ENCODE measurements at regions not wholly inside any gene's neighbourhood (a gene's known extent, or its start where the extent isn't known, plus 50 kb on each side); places are given as distances from the start of the nearest gene placed in this dataset.

DNA sequence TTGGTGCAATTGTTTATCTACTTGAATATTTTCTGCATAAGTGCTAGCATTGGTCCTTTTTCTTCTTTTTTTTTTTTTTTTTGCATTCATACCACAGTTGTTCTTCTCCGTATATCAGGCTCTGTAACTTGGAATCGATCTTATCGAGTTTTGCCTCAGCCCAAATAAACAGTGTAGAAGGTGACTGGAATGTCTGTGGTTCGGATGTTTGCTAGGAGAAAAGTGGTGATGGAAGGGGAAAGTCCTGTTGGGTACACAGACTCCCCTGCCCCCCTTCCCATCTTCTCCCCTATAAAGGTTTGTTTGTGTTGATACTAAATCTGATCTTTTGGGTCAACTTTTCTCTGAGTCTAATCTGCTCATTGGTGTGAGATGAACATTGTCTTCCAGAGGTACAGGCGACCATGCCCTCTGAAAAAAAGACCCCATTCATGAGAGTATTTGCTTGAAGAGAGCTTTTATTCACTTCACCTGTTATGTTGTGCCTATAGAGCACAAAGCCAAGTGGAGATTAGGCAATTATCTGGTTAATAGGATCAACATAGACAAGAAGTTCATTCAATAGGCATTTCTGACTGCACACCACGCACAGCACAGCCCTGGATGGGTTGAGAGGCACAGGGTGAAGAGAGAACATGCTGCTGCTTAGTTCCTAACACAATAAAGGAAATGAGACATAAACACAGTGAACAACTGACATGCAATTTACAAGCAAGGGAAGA is 620.0 kb downstream of the PKHD1 start:
- in situ Hi-C loops (cut with HindIII; ENCODE audit: low pct_ligation_motif_present, low sequenced_read_pairs), result no loop called here
- Histone ChIP-seq H3K27ac (no peak overlapping the region), H3K4me3 (ENCODE audit: low read depth, low read length) (no peak overlapping the region), H3K27me3 (replicated peaks) (no peaks in the 10 kb centered on the region), H3K36me3 (replicated peaks) (no peaks in the 10 kb centered on the region)
- DNase-seq, result no peak
- TF ChIP-seq, protein P1, sequence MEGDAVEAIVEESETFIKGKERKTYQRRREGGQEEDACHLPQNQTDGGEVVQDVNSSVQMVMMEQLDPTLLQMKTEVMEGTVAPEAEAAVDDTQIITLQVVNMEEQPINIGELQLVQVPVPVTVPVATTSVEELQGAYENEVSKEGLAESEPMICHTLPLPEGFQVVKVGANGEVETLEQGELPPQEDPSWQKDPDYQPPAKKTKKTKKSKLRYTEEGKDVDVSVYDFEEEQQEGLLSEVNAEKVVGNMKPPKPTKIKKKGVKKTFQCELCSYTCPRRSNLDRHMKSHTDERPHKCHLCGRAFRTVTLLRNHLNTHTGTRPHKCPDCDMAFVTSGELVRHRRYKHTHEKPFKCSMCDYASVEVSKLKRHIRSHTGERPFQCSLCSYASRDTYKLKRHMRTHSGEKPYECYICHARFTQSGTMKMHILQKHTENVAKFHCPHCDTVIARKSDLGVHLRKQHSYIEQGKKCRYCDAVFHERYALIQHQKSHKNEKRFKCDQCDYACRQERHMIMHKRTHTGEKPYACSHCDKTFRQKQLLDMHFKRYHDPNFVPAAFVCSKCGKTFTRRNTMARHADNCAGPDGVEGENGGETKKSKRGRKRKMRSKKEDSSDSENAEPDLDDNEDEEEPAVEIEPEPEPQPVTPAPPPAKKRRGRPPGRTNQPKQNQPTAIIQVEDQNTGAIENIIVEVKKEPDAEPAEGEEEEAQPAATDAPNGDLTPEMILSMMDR (IDR thresholded peaks at IDR 0.05; ENCODE audit: low read depth, low read length, missing control alignments), result no peak

DNA sequence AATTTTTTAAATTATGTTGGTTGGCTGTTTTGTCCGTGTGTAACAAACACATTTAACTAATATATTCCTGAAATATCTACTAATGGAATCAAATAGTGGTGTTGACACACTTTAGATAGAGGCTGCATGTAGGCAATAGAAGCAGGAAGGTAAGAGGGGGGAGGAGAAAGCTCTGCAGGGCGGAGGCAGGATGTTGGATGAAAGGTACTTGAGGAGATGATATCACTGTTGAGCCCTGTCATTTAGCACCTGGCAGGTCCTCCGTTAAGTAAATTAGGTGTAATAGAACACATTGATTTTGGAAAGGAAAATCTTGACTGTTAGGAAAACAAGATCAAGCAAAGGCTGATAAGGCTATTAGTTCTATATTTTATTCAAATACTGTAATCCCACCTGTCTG is 618.7 kb downstream of the PKHD1 start:
- DNase-seq, result no peak
- Histone ChIP-seq H3K4me3 (ENCODE audit: low read depth, low read length) (no peak overlapping the region), H3K27ac (no peak overlapping the region)

DNA sequence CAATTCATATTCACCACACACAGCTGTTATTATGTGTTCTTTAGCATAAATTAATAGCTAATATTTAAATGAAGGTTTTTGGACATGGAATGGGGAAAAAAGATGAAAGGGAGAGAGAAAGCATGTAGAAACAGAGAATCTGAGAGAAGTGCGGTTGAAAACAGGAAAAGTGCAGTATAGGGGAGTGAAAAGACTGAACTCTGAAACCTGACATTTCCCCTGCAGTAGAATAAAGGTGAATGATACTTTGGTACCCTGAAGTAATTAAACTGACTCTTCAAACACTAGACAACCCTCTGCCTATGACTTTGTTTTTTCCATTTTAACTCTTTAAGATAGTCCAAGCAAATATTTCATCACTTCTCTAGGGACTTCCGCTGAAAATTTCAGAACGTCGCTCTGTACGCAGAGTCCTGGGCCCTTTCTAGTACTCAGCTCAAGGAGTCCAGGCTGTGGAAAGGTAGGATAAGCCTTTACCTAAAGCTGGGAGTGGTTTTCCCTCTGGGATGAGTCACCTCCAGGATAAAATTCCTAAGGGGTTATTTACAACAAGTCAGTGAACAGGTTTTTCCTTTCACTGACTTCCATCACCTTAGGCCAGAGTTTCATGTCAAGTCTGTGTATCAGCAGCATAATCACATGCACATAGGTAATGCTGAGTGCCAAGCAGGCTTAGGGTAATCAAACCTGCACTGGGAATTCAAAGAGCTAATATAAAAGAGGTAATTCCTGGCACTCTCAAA is 614.5 kb downstream of the PKHD1 start:
- no peaks in the 10 kb centered on the region for H3K36me3 ChIP-seq (replicated peaks)
- TF ChIP-seq, protein P1 (IDR thresholded peaks at IDR 0.05; ENCODE audit: low read depth, low read length, missing control alignments), result no peak
- no peak overlapping the region for H3K4me3 ChIP-seq (ENCODE audit: low read depth, low read length)
- in situ Hi-C loops (cut with HindIII; ENCODE audit: low pct_ligation_motif_present, low sequenced_read_pairs), result no loop called here
- no peak overlapping the region for H3K27ac ChIP-seq
- H3K27me3 ChIP-seq (replicated peaks), result no peaks in the 10 kb centered on the region
- DNase-seq, result no peak

More for the DNA sequence above, 618.7 kb downstream of the PKHD1 start:
- H3K36me3 ChIP-seq (replicated peaks), result no peaks in the 10 kb centered on the region
- no peaks in the 10 kb centered on the region for H3K27me3 ChIP-seq (replicated peaks)
- TF ChIP-seq, protein P1 (IDR thresholded peaks at IDR 0.05; ENCODE audit: low read depth, low read length, missing control alignments), result no peak
- in situ Hi-C loops (cut with HindIII; ENCODE audit: low pct_ligation_motif_present, low sequenced_read_pairs), result no loop called here

DNA sequence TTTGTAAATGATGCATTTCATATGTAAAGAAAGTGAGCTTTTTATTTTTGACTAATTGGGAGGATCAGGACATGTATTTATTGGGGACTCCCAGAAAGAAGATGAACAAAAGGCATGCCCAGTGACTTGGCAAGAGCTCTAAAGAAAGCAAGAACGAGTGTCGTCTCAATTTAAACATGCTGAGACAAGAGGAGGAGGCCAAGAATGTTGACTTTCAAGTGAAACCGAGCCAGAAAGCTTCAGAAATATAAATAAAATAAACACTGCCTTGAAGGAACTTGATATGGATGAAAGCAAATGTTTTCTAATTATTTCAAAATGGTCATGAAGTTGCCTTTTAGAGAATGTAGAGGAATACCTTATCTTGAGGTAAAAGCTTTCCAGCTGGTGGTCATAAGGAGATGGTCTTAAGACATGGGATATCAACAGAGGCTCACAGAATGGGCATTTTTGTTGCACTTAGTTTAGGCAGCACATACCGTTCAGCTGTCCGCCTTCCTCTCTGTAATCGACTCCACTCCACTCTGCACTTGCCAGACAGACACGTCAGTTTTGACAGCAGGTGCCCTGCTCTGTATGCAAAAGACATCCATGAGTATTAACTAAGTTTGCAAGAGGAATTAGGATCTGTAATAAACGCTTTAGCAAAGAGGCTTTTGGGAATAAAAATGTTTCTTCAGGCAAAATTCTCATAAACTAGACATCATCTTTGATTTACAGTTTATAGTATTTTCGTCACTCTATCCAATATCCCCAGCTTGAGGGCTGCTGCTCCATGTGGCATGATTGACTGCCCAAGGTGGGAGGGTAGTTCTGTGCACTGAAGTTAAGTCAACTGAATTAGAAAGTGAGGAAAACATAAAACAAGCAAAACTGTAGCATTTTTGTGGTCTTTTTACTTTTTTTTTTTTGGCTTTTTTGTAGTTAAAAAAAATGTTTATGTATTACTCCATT is 613.1 kb downstream of the PKHD1 start:
- TF ChIP-seq, protein P1 (IDR thresholded peaks at IDR 0.05; ENCODE audit: low read depth, low read length, missing control alignments), result no peak
- Histone ChIP-seq H3K36me3 (replicated peaks) (no peaks in the 10 kb centered on the region), H3K27me3 (replicated peaks) (no peaks in the 10 kb centered on the region), H3K27ac (no peak overlapping the region), H3K4me3 (ENCODE audit: low read depth, low read length) (no peak overlapping the region)
- DNase-seq, result no peak
- in situ Hi-C loops (cut with HindIII; ENCODE audit: low pct_ligation_motif_present, low sequenced_read_pairs), result no loop called here

DNA sequence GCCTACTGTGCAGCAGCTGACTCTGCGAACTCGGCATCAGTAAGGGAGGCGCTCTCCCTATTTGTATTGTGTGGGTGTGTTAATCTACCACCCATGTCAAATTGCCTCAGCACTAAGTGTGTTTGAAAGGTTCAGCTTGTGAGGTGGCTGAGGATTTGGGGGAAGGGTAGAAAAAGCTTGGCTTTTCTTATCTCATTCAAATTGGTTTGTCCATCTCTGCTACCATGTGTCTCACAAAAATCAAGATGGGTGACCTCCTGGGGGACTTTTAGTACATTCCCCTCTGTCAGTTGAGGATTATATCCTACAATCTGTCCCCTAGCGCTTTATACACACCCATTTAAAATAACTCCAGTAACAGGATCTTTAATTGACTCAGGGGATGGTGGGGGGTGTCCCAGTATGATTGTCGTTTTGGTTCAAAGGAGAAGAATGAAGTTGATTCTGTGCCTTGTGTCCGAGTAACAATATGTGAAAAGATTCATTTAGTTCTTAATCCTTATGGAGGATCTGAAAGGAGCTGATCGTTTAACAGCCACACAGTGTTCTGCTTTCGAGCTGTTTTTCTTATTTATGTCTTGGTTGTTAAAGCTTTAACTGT is 609.6 kb downstream of the PKHD1 start:
- no peaks in the 10 kb centered on the region for H3K36me3 ChIP-seq (replicated peaks)
- no peak overlapping the region for H3K27ac ChIP-seq
- in situ Hi-C loops (cut with HindIII; ENCODE audit: low pct_ligation_motif_present, low sequenced_read_pairs), result no loop called here
- no peaks in the 10 kb centered on the region for H3K27me3 ChIP-seq (replicated peaks)
- no peak for DNase-seq
- TF ChIP-seq, protein P1 (IDR thresholded peaks at IDR 0.05; ENCODE audit: low read depth, low read length, missing control alignments), result no peak
- no peak overlapping the region for H3K4me3 ChIP-seq (ENCODE audit: low read depth, low read length)

All from brain microvascular endothelial cell (primary cell).